HepG2 (cell line): ENCODE measurements at regions not wholly inside any gene's neighbourhood (a gene's known extent, or its start where the extent isn't known, plus 50 kb on each side); places are given as distances from the start of the nearest gene placed in this dataset.

Experiments used
- ATAC-seq: fragments of 200-7000 bp; cut with Tn5 transposase; 3 replicates; pipeline ENCODE4 v1.9.1; 2020; ENCODE audit warnings: mild to moderate bottlenecking, moderate library complexity
- BruUV-seq: library from RNA; stranded (reverse); fragments of 400-500 nt; replicated peaks from 2 replicates; lab custom pipeline; 2021; lab: Mats Ljungman, UMichigan
- CTCF ChIA-PET: fragments of 300-600 bp; formaldehyde crosslinking; extraction: SDS; loops from one replicate; lab custom pipeline; 2021; ENCODE audit warnings: low total read pairs, inconsistent platforms, low intra/inter-chr PET ratio; lab: Yijun Ruan, JAX
- POLR2A ChIA-PET: fragments of 350-600 bp; sonication (Branson Sonifier 250); formaldehyde crosslinking; loops from one replicate; lab custom pipeline; 2020; ENCODE audit warnings: antibody characterized with exemption, inconsistent platforms; lab: Yijun Ruan, JAX
- DNase-seq: peaks from one replicate; pipeline ENCODE4 v3.0.0-alpha.2; 2015; ENCODE audit warnings: low spot score
- FAIRE-seq: peaks from 3 replicates; lab custom pipeline; 2011; peaks lifted over from hg19 to GRCh38; lab: Jason Lieb, UNC
- H2AFZ ChIP-seq: one replicate; pipeline ENCODE4 v1.6.1; 2011; ENCODE audit warnings: low read length, inconsistent platforms
- H3K27ac ChIP-seq: fragments of 300-600 bp; 3 replicates; pipeline ENCODE4 v1.8.0; 2011; ENCODE audit warnings: mixed run types, mild to moderate bottlenecking, mixed read lengths, low read length, inconsistent platforms; ENCODE audit not compliant: insufficient read depth; ENCODE audit errors: extremely low read length
- H3K27me3 ChIP-seq, 2 experiments: fragments of 200-600 bp in 1 of 2; 2 replicates in 1 of 2; 3 replicates in 1 of 2; pipeline versions ENCODE4 v1.6.0 to v1.8.0; 2011; ENCODE audit warnings: low read length in 2 of 2, mild to moderate bottlenecking in 2 of 2, moderate library complexity in 2 of 2, inconsistent platforms in 1 of 2; ENCODE audit not compliant: insufficient read depth in 2 of 2, control insufficient read depth in 1 of 2
- H3K36me3 ChIP-seq, 2 experiments: fragments of 200-600 bp in 1 of 2; replicated peaks in 1 of 2; 2 replicates in 1 of 2; 3 replicates in 1 of 2; pipeline versions ENCODE4 v1.5.1 to v1.8.0; 2011; ENCODE audit warnings: low read length in 2 of 2, inconsistent platforms in 1 of 2; ENCODE audit not compliant: insufficient read depth in 2 of 2, control insufficient read depth in 1 of 2
- H3K4me1 ChIP-seq: 2 replicates; pipeline ENCODE4 v1.5.1; 2012; ENCODE audit warnings: low read length, inconsistent platforms; ENCODE audit not compliant: insufficient read depth
- H3K4me2 ChIP-seq: 2 replicates; pipeline ENCODE4 v1.6.0; 2011; ENCODE audit warnings: low read depth, low read length, inconsistent platforms
- H3K4me3 ChIP-seq, 3 experiments: fragments of 200-600 bp in 1 of 3; sonication (generic), shearing (Covaris generic) in 1 of 3; replicated peaks in 1 of 3; 2 replicates each; pipeline ENCODE4 v1.5.1; 2011 to 2016; ENCODE audit warnings: low read length in 3 of 3, inconsistent platforms in 2 of 3, low read depth in 2 of 3, mild to moderate bottlenecking in 2 of 3, control low read depth in 1 of 3, mixed read lengths in 1 of 3; ENCODE audit not compliant: insufficient read depth in 1 of 3
- H3K79me2 ChIP-seq: one replicate; pipeline ENCODE4 v1.6.1; 2011; ENCODE audit warnings: low read length, inconsistent platforms; ENCODE audit not compliant: insufficient read depth
- H3K9ac ChIP-seq: 2 replicates; pipeline ENCODE4 v1.6.0; 2011; ENCODE audit warnings: mild to moderate bottlenecking, low read depth, low read length, inconsistent platforms; ENCODE audit not compliant: insufficient read depth
- H3K9me3 ChIP-seq: 2 replicates; pipeline ENCODE4 v1.5.1; 2012; ENCODE audit warnings: mild to moderate bottlenecking, low read length
- H4K20me1 ChIP-seq: 2 replicates; pipeline ENCODE4 v1.6.0; 2011; ENCODE audit warnings: inconsistent platforms, mild to moderate bottlenecking, low read length, moderate library complexity; ENCODE audit not compliant: insufficient read depth
- FOXK2 ChIP-seq: fragments of 450-650 bp; IDR thresholded peaks from 2 replicates; pipeline ENCODE4 v1.6.1; 2016
- KDM5B ChIP-seq: sonication (generic); formaldehyde crosslinking; IDR thresholded peaks from 2 replicates; pipeline ENCODE4 v1.4.0; 2020; ENCODE audit warnings: missing genetic modification reagents, mild to moderate bottlenecking, borderline replicate concordance
- KMT2A ChIP-seq: sonication (generic); formaldehyde crosslinking; IDR thresholded peaks from 2 replicates; pipeline ENCODE4 v1.4.0; 2020; ENCODE audit warnings: missing genetic modification reagents
- MTF1 ChIP-seq: sonication (generic); formaldehyde crosslinking; IDR thresholded peaks from 2 replicates; pipeline ENCODE4 v1.5.0; 2020; ENCODE audit warnings: missing genetic modification reagents
- NFKBIZ ChIP-seq: IDR thresholded peaks from 2 replicates; pipeline ENCODE4 v1.6.1; 2018; ENCODE audit warnings: missing genetic modification reagents, missing compliant biosample characterization
- SMARCE1 ChIP-seq: fragments of 450-650 bp; IDR thresholded peaks from 2 replicates; pipeline ENCODE4 v1.6.1; 2017; ENCODE audit warnings: borderline replicate concordance
- TBX3 ChIP-seq: fragments of 450-650 bp; IDR thresholded peaks from 2 replicates; pipeline ENCODE4 v1.6.1; 2017; ENCODE audit warnings: antibody characterized with exemption, mild to moderate bottlenecking, inconsistent platforms, borderline replicate concordance
- ZNF12 ChIP-seq: sonication (generic); formaldehyde crosslinking; IDR thresholded peaks from 2 replicates; pipeline ENCODE4 v1.5.0; 2020; ENCODE audit warnings: missing genetic modification reagents
- ZNF549 ChIP-seq: sonication (generic); formaldehyde crosslinking; IDR thresholded peaks from 2 replicates; pipeline ENCODE4 v1.5.0; 2020; ENCODE audit warnings: missing genetic modification reagents
- ZNF746 ChIP-seq: sonication (generic); formaldehyde crosslinking; IDR thresholded peaks from 2 replicates; pipeline ENCODE4 v1.8.0; 2022; ENCODE audit warnings: mild to moderate bottlenecking, missing genetic modification reagents
- ZZZ3 ChIP-seq: sonication (generic); formaldehyde crosslinking; IDR thresholded peaks from 2 replicates; pipeline ENCODE4 v1.4.0; 2020; ENCODE audit warnings: missing genetic modification reagents, mild to moderate bottlenecking, borderline replicate concordance
- WGBS: methylation state at CpG from one replicate; pipeline ENCODE4 v1.1.6; 2017; ENCODE audit warnings: low lambda C conversion rate; 5-methylcytosine and 5-hydroxymethylcytosine counted together
- in situ Hi-C: cut with HindIII; loops from 2 replicates; pipeline ENCODE4 v1.10.0; 2017; ENCODE audit warnings: low pct_unique_long_range_greater_than_20kb; ENCODE audit not compliant: extremely low pct_ligation_motif_present
- intact Hi-C: fragments of 100-400 bp; cut with micrococcal nuclease; formaldehyde crosslinking; loops from one replicate; pipeline ENCODE4 v1.10.0; 2022; ENCODE audit not compliant: unreplicated experiment
- TF ChIP-seq, protein P1 (sequence below): sonication (generic); formaldehyde crosslinking; IDR thresholded peaks from 2 replicates; pipeline ENCODE4 v1.4.0; 2020; ENCODE audit warnings: mild to moderate bottlenecking, missing genetic modification reagents
- TF ChIP-seq, protein P2 (sequence below): sonication (generic); formaldehyde crosslinking; IDR thresholded peaks from 2 replicates; pipeline ENCODE4 v1.4.0; 2020; ENCODE audit warnings: mild to moderate bottlenecking, missing genetic modification reagents, borderline replicate concordance
- TF ChIP-seq, protein P3 (sequence below): sonication (generic); formaldehyde crosslinking; conservative IDR thresholded peaks from 2 replicates; pipeline ENCODE4 v1.4.0; 2020; ENCODE audit warnings: missing genetic modification reagents

DNA sequence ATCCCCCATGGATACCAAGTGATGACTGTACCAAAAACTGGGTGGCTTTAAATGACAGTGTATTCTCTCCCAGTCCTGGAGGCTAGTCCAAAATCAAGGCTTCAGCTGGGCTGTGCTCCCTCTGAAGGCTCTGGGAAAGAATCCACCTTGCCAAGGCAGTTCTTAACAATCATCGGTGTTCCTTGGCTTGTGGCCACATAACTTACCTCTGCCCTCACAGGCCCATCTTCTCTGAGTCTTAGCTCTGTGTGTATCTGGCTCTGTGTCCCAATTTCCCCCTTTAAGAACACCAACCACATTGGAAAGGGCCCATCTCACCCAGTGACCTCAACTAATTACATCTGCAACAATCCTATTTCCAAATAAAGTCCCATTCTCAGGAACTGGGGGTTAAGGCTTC lies 503.0 kb upstream of the PROK2 start:
- intact Hi-C loops, result no loop called here
- Histone ChIP-seq H3K79me2 (no peaks in the 10 kb centered on the region), H3K27me3 (peaks cover 3 to 32% of the 10 kb centered on the region in 2 experiments; a peak in 4 of 5 replicates), H3K36me3 (no peaks in the 10 kb centered on the region), H3K9me3 (no peaks in the 10 kb centered on the region), H3K27ac (no peak overlapping the region), H3K4me1 (no peaks in the 10 kb centered on the region), H4K20me1 (no peaks in the 10 kb centered on the region), H2AFZ (no peak overlapping the region), H3K9ac (no peak overlapping the region)
- DNase-seq, result no peak
- BruUV-seq, result no TSS peak
- FAIRE-seq, result no peak
- ChIA-PET POLR2A (no interaction called here), CTCF (no interaction called here)
- in situ Hi-C loops, result no loop called here
- WGBS, result 0% methylated on average over 1 of the region's 1 CpG
- no peak for ATAC-seq
- TF ChIP-seq ZNF549 (CRISPR knock-in tag) (no peak), FOXK2 (no peak), KDM5B (CRISPR knock-in tag) (no peak), ZZZ3 (no peak), SMARCE1 (no peak)
- TF ChIP-seq, all 625 proteins: peak for 0
- no peak overlapping the region for H3K4me2 ChIP-seq
- no peak overlapping the region for H3K4me3 ChIP-seq

DNA sequence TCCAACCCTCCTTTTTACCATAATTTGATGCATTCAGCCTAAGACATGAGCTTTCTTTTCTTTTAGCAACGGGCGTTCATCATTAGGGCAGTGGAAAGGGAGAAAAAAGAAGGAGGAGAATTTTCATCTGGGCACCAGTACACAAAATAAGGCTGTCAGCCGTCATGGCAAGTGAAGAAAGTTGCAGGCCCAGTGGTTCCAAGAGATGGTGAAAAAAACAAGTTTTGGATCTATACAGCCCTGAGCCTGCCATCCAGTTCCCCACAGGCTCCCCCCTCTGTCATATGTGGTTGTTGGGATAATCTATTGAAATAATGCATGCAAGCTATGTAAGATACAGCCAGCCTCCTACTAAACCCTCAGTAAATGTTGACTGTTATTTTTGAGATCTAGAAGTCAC lies 500.6 kb upstream of the PROK2 start:
- intact Hi-C loops, result no loop called here
- Histone ChIP-seq H3K36me3 (no peaks in the 10 kb centered on the region), H3K27me3 (peaks cover 2 to 23% of the 10 kb centered on the region in 2 experiments; a peak in 4 of 5 replicates), H3K4me3 (no peak overlapping the region), H3K9me3 (no peaks in the 10 kb centered on the region), H4K20me1 (no peaks in the 10 kb centered on the region), H3K27ac (no peak overlapping the region), H3K9ac (no peak overlapping the region), H3K79me2 (no peaks in the 10 kb centered on the region), H3K4me2 (no peak overlapping the region), H3K4me1 (no peaks in the 10 kb centered on the region), H2AFZ (no peak overlapping the region)
- no TSS peak for BruUV-seq
- FAIRE-seq (no peak), DNase-seq (no peak), ATAC-seq (no peak)
- in situ Hi-C loops, result no loop called here
- ChIA-PET CTCF (no interaction called here), POLR2A (no interaction called here)
- WGBS, result 32% methylated on average over 3 of the region's 3 CpGs
- TF ChIP-seq, protein P1, sequence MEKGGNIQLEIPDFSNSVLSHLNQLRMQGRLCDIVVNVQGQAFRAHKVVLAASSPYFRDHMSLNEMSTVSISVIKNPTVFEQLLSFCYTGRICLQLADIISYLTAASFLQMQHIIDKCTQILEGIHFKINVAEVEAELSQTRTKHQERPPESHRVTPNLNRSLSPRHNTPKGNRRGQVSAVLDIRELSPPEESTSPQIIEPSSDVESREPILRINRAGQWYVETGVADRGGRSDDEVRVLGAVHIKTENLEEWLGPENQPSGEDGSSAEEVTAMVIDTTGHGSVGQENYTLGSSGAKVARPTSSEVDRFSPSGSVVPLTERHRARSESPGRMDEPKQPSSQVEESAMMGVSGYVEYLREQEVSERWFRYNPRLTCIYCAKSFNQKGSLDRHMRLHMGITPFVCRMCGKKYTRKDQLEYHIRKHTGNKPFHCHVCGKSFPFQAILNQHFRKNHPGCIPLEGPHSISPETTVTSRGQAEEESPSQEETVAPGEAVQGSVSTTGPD (CRISPR knock-in tag), result no peak
- TF ChIP-seq NFKBIZ (CRISPR knock-in tag) (no peak), TBX3 (no peak), KMT2A (CRISPR knock-in tag) (no peak), ZNF12 (no peak), ZNF746 (CRISPR knock-in tag) (no peak), MTF1 (CRISPR knock-in tag) (no peak)
- TF ChIP-seq, protein P2, sequence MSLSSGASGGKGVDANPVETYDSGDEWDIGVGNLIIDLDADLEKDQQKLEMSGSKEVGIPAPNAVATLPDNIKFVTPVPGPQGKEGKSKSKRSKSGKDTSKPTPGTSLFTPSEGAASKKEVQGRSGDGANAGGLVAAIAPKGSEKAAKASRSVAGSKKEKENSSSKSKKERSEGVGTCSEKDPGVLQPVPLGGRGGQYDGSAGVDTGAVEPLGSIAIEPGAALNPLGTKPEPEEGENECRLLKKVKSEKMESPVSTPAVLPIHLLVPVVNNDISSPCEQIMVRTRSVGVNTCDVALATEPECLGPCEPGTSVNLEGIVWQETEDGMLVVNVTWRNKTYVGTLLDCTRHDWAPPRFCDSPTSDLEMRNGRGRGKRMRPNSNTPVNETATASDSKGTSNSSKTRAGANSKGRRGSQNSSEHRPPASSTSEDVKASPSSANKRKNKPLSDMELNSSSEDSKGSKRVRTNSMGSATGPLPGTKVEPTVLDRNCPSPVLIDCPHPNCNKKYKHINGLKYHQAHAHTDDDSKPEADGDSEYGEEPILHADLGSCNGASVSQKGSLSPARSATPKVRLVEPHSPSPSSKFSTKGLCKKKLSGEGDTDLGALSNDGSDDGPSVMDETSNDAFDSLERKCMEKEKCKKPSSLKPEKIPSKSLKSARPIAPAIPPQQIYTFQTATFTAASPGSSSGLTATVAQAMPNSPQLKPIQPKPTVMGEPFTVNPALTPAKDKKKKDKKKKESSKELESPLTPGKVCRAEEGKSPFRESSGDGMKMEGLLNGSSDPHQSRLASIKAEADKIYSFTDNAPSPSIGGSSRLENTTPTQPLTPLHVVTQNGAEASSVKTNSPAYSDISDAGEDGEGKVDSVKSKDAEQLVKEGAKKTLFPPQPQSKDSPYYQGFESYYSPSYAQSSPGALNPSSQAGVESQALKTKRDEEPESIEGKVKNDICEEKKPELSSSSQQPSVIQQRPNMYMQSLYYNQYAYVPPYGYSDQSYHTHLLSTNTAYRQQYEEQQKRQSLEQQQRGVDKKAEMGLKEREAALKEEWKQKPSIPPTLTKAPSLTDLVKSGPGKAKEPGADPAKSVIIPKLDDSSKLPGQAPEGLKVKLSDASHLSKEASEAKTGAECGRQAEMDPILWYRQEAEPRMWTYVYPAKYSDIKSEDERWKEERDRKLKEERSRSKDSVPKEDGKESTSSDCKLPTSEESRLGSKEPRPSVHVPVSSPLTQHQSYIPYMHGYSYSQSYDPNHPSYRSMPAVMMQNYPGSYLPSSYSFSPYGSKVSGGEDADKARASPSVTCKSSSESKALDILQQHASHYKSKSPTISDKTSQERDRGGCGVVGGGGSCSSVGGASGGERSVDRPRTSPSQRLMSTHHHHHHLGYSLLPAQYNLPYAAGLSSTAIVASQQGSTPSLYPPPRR, result no peak
- TF ChIP-seq, protein P3, sequence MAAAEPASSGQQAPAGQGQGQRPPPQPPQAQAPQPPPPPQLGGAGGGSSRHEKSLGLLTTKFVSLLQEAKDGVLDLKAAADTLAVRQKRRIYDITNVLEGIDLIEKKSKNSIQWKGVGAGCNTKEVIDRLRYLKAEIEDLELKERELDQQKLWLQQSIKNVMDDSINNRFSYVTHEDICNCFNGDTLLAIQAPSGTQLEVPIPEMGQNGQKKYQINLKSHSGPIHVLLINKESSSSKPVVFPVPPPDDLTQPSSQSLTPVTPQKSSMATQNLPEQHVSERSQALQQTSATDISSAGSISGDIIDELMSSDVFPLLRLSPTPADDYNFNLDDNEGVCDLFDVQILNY (CRISPR knock-in tag), result no peak
